Cardiac fibroblast (primary cell): ENCODE measurements at regions not wholly inside any gene's neighbourhood (a gene's known extent, or its start where the extent isn't known, plus 50 kb on each side); places are given as distances from the start of the nearest gene placed in this dataset.
"Not testable (repeated sequence)": the region's sequence is repeated elsewhere in the genome, so short reads cannot be mapped to it uniquely, and the experiment has no call there.

Experiments
- DNase-seq, 2 donors: peaks; one replicate each; pipeline versions ENCODE4 v3.0.0 to v3.0.0-alpha.2; 2010; ENCODE audit warnings: low read depth in 2 of 2
- H3K4me3 ChIP-seq, 2 donors: replicated peaks in 1 of 2; 1 replicate in 1 of 2; 2 replicates in 1 of 2; pipeline ENCODE4 v1.5.1; 2011; ENCODE audit warnings: low read depth in 2 of 2, low read length in 2 of 2, mild to moderate bottlenecking in 2 of 2, moderate library complexity in 1 of 2
- CTCF ChIP-seq: IDR thresholded peaks from one replicate; pipeline ENCODE4 v1.5.1; 2011; ENCODE audit warnings: low read depth, mild to moderate bottlenecking, low read length, inconsistent platforms

- no peak overlapping the region for H3K4me3 ChIP-seq
- DNase-seq: no peak
- no peak for TF ChIP-seq CTCF
Observed at GRCh38 chr3:106985721-106986120, 391.5 kb upstream of the CCDC54 start.

- not testable (repeated sequence) for DNase-seq, H3K4me3 ChIP-seq
Observed at GRCh38 chr3:106998841-106999682, 378.2 kb upstream of the CCDC54 start.

- H3K4me3 ChIP-seq: no peak overlapping the region
- DNase-seq: no peak
- no peak for TF ChIP-seq CTCF
Observed at GRCh38 chr3:107001635-107002034, 375.6 kb upstream of the CCDC54 start.

GRCh38 chr3:107005352-107005751 is 371.9 kb upstream of the CCDC54 start:
- DNase-seq, H3K4me3 ChIP-seq: not testable (repeated sequence)

- DNase-seq: no peak
- TF ChIP-seq CTCF: no peak
- H3K4me3 ChIP-seq: no peak overlapping the region
Observed at GRCh38 chr3:107008213-107008612, 369.0 kb upstream of the CCDC54 start.

- no peak overlapping the region for H3K4me3 ChIP-seq
- DNase-seq: no peak
- TF ChIP-seq CTCF: no peak
Observed at GRCh38 chr3:107013641-107014040, 363.6 kb upstream of the CCDC54 start.

GRCh38 chr3:107024551-107025026 is 352.6 kb upstream of the CCDC54 start:
- no peak overlapping the region for H3K4me3 ChIP-seq
- peak in 1 of 2 donors; percentile 5 for DNase-seq
- TF ChIP-seq CTCF: no peak

GRCh38 chr3:107025961-107026360 is 351.3 kb upstream of the CCDC54 start:
- DNase-seq: no peak
- TF ChIP-seq CTCF: no peak
- no peak overlapping the region for H3K4me3 ChIP-seq
